ENCODE measurements at regions not wholly inside any gene's neighbourhood (a gene's known extent, or its start where the extent isn't known, plus 50 kb on each side); places are given as distances from the start of the nearest gene placed in this dataset.

DNA sequence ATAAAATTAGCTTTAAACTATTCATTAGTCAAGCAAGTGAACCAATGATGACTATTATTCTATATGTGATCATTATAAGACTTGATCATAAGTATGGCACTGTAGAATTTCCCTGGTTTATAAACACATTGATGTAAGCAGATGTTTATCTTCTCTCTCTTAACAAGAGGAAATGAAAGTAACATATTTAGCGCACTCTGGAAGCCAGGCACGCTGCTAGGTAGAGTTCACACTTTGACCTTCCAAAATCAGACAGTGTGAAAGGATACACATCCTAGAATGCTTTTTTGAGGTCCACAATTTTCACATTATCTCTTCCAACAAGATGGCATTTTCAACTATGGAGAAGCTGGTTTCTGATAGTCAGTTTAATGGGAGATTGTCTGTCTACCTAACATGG, 529.4 kb upstream of the IGFBP3 start:
- TF ChIP-seq CTCF (IDR thresholded peaks at IDR 0.05; ENCODE audit: low read depth, low read length): no peak
- no peak overlapping the region for H3K4me3 ChIP-seq (ENCODE audit: low read depth, low read length)

GRCh38 chr7:46449743-46450142, 528.7 kb upstream of the IGFBP3 start:
- TF ChIP-seq CTCF (IDR thresholded peaks at IDR 0.05; ENCODE audit: low read depth, low read length): no peak
- H3K4me3 ChIP-seq (ENCODE audit: low read depth, low read length): no peak overlapping the region

DNA sequence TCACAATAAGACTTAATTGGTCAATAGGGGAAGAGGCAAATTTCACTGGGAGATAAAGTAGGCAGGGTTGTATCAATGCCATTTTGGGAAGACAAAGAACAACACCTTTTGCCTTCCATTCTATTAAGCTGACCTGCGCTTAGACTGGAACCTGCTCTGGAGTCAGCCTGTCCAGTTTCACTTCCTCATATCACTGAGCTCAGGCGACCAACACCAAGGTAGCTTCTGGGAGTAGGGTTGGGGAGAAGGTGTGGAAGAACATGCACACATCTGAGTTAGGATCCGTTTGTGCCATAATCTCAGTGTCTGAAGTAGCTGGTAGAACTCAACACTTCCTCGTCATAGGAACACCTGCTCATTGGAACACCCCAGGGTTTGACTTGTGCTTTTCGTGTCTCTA, 527.4 kb upstream of the IGFBP3 start:
- H3K4me3 ChIP-seq (ENCODE audit: low read depth, low read length): no peak overlapping the region
- no peak for TF ChIP-seq CTCF (IDR thresholded peaks at IDR 0.05; ENCODE audit: low read depth, low read length)

DNA sequence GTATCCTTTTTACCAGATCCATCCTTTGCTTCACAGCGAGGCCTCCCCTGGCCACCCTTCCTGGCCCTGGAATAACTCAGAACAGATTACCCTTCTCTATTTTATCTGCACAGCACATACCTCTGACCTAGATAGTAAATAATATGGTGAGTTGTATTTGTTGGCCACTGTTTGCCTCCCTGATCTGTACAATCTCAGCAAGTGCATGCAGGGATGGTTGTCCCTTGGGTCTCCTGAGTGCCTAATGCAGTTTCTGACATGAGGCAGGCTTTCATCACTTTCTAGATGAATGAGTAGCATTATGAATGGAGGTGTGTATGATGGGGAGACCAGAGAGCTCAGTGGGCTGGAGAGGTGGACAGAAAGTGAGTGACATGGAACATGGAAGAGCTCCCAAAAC, 525.1 kb upstream of the IGFBP3 start:
- H3K4me3 ChIP-seq (ENCODE audit: low read depth, low read length): no peak overlapping the region
- no peak for TF ChIP-seq CTCF (IDR thresholded peaks at IDR 0.05; ENCODE audit: low read depth, low read length)

DNA sequence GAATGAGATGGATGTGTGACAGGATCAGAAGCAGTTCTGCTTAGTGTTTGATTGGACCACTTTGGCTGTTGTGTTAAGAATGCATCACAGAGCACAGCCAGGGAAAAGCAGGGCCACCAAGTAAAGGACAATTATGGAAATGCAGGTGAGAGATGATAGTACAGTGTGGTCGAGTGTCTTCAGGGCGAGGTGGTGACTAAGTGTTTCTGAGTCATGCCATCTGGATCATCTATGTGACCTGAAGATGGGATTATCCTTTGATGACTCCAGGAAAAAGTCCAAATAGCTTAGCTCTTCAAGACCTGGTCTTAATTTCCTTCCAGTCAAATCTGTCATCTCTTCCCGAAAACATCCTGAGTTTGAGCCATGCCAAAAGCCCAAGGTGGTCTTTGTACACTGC, 523.2 kb upstream of the IGFBP3 start:
- no peak for TF ChIP-seq CTCF (IDR thresholded peaks at IDR 0.05; ENCODE audit: low read depth, low read length)
- H3K4me3 ChIP-seq (ENCODE audit: low read depth, low read length): no peak overlapping the region

DNA sequence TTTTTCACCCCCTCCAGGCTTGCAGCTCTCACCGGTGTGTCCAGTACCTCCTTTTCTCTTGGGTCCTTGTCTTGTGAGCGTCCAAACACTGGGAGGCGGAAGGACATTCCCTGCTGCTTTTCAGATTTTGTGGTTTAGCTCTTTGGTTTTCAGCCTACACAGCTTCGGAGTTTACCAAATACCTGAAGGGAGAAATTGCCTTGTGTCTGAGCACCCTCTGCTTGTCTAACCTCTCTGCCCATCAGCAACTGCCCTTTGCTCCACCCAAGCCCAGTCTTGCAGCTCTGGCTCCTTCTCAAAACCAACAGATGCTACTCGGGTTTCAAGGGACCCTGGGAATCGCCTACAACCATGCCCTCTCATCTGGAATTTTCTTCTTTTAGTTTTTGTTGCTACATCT, 519.1 kb upstream of the IGFBP3 start:
- no peak for TF ChIP-seq CTCF (IDR thresholded peaks at IDR 0.05; ENCODE audit: low read depth, low read length)
- H3K4me3 ChIP-seq (ENCODE audit: low read depth, low read length): no peak overlapping the region

DNA sequence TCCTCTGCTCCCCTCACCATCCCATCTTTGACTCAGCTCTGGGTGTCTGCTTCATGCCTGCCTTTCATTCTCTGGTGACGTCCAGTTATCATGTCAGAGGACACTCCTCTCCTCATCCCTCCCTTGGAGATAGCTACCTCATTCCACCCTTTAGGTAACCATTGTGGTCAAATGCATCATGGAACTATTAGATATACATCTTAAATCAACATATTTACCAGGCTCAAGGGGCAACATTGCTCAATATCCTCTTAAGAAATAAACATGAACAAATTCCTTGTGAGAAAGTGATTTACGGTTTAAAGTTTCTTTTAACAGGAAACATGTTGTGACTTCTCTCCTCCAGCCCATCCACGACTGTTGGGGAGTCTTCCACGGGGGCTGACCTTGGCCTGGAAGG, 511.6 kb upstream of the IGFBP3 start:
- TF ChIP-seq CTCF (IDR thresholded peaks at IDR 0.05; ENCODE audit: low read depth, low read length): no peak

More for the DNA sequence above, 511.6 kb upstream of the IGFBP3 start:
- no peak overlapping the region for H3K4me3 ChIP-seq (ENCODE audit: low read depth, low read length)

Data from WI38 (cell line).